ENCODE measurements at regions not wholly inside any gene's neighbourhood (a gene's known extent, or its start where the extent isn't known, plus 50 kb on each side); places are given as distances from the start of the nearest gene placed in this dataset.
"Not testable (repeated sequence)": the region's sequence is repeated elsewhere in the genome, so short reads cannot be mapped to it uniquely, and the experiment has no call there.

DNA sequence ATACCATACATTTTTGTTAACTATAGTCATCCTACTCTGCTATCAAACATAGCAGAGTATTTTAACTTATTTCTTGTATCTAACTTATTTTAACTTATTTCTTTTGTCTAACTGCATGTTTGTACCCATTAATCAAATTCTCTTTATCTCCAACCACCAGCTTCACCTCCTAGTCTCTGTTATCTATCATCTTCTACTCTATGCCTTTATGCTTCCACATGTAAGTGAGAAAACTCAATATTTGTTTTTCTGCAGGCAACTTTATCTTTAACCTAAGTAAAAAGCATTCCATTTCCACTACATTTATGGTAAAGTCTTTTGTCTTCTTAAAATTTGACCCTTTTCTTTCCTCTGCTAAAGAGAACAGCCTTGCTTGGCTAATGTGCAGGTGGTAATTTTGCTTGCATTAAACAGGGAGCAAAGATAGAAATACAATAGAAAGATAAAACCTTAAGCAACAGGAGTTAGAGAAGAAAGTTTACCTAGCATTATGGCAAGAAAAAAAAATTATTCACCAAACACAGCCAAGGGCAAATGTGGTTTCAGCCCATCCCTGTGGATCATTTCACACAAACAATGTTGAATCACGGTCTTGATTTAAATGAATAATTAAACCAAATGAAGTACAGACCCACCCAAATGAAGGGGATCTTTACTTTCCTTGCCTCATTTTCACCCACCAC lies 110.9 kb upstream of the TSPAN8 start:
- Histone ChIP-seq H3K4me3 (ENCODE audit: low read depth, low read length) (no peak overlapping the region), H3K27me3 (ENCODE audit: control insufficient read depth, insufficient read depth, low read length) (no peaks in the 10 kb centered on the region), H3K36me3 (ENCODE audit: control insufficient read depth, insufficient read depth, low read length) (no peaks in the 10 kb centered on the region)
- TF ChIP-seq, protein P1, sequence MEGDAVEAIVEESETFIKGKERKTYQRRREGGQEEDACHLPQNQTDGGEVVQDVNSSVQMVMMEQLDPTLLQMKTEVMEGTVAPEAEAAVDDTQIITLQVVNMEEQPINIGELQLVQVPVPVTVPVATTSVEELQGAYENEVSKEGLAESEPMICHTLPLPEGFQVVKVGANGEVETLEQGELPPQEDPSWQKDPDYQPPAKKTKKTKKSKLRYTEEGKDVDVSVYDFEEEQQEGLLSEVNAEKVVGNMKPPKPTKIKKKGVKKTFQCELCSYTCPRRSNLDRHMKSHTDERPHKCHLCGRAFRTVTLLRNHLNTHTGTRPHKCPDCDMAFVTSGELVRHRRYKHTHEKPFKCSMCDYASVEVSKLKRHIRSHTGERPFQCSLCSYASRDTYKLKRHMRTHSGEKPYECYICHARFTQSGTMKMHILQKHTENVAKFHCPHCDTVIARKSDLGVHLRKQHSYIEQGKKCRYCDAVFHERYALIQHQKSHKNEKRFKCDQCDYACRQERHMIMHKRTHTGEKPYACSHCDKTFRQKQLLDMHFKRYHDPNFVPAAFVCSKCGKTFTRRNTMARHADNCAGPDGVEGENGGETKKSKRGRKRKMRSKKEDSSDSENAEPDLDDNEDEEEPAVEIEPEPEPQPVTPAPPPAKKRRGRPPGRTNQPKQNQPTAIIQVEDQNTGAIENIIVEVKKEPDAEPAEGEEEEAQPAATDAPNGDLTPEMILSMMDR (IDR thresholded peaks at IDR 0.05; ENCODE audit: insufficient read depth, low read length, poor library complexity, severe bottlenecking), result no peak
- no peak for DNase-seq (ENCODE audit: low read depth)

GRCh38 chr12:71266606-71267005 lies 108.8 kb upstream of the TSPAN8 start:
- H3K36me3 ChIP-seq (ENCODE audit: control insufficient read depth, insufficient read depth, low read length), result no peaks in the 10 kb centered on the region
- H3K4me3 ChIP-seq (ENCODE audit: low read depth, low read length), result no peak overlapping the region
- TF ChIP-seq, protein P1 (IDR thresholded peaks at IDR 0.05; ENCODE audit: insufficient read depth, low read length, poor library complexity, severe bottlenecking), result no peak
- DNase-seq (ENCODE audit: low read depth), result no peak
- H3K27me3 ChIP-seq (ENCODE audit: control insufficient read depth, insufficient read depth, low read length), result no peaks in the 10 kb centered on the region

- H3K27me3 ChIP-seq (ENCODE audit: control insufficient read depth, insufficient read depth, low read length); H3K4me3 ChIP-seq (ENCODE audit: low read depth, low read length); H3K36me3 ChIP-seq (ENCODE audit: control insufficient read depth, insufficient read depth, low read length); DNase-seq (ENCODE audit: low read depth): not testable (repeated sequence)
Observed at GRCh38 chr12:71265731-71266130, 107.9 kb upstream of the TSPAN8 start.

DNA sequence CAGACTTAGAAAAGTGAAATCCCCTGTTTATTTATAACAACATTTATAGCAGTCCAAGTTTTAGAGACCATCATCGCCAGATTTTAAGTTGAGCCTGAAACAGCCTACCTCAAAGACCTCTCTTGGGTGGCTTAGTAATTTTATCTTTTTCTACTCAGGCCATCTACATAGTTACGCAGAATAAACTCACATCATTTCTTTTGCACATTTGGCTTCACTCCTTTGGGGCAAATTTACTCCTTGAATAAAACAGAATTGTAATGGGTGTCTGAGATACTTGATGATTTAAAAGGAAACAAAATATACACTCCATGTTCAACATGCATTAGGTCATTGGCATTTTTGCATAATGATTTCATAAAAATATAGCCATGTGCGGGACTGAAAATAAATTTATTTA lies 104.7 kb upstream of the TSPAN8 start:
- H3K27me3 ChIP-seq (ENCODE audit: control insufficient read depth, insufficient read depth, low read length), result no peaks in the 10 kb centered on the region

GRCh38 chr12:71252473-71252872 lies 94.7 kb upstream of the TSPAN8 start:
- TF ChIP-seq, protein P1 (IDR thresholded peaks at IDR 0.05; ENCODE audit: insufficient read depth, low read length, poor library complexity, severe bottlenecking), result no peak
- Histone ChIP-seq H3K36me3 (ENCODE audit: control insufficient read depth, insufficient read depth, low read length) (no peaks in the 10 kb centered on the region), H3K4me3 (ENCODE audit: low read depth, low read length) (no peak overlapping the region), H3K27me3 (ENCODE audit: control insufficient read depth, insufficient read depth, low read length) (no peaks in the 10 kb centered on the region)
- DNase-seq (ENCODE audit: low read depth), result no peak

More for the DNA sequence above, 104.7 kb upstream of the TSPAN8 start:
- no peak for DNase-seq (ENCODE audit: low read depth)
- Histone ChIP-seq H3K4me3 (ENCODE audit: low read depth, low read length) (no peak overlapping the region), H3K36me3 (ENCODE audit: control insufficient read depth, insufficient read depth, low read length) (no peaks in the 10 kb centered on the region)
- TF ChIP-seq, protein P1 (IDR thresholded peaks at IDR 0.05; ENCODE audit: insufficient read depth, low read length, poor library complexity, severe bottlenecking), result no peak

DNA sequence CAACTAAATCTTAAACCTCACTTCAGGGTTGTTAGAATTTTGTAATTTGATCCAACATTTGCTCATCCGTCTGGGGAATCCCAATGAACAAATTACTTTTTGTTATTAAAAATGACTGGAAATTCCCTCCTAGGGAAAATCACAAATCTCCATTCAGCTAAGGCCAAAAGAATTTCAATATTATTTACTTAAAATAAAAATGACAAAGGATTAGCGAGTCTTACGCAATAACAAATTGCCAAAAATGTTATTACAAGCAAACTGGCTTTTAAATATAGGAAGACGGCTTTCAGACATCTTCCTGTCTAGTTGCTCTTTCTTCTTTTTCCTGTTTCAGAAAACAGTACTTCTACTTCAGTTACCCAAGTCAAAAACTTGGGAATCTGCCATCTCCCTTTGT lies 92.4 kb upstream of the TSPAN8 start:
- no peaks in the 10 kb centered on the region for H3K27me3 ChIP-seq (ENCODE audit: control insufficient read depth, insufficient read depth, low read length)
- TF ChIP-seq, protein P1 (IDR thresholded peaks at IDR 0.05; ENCODE audit: insufficient read depth, low read length, poor library complexity, severe bottlenecking), result no peak
- DNase-seq (ENCODE audit: low read depth), result no peak
- no peaks in the 10 kb centered on the region for H3K36me3 ChIP-seq (ENCODE audit: control insufficient read depth, insufficient read depth, low read length)
- no peak overlapping the region for H3K4me3 ChIP-seq (ENCODE audit: low read depth, low read length)

All from kidney epithelial cell (primary cell).